GM12878 (cell line): ENCODE measurements at regions not wholly inside any gene's neighbourhood (a gene's known extent, or its start where the extent isn't known, plus 50 kb on each side); places are given as distances from the start of the nearest gene placed in this dataset.

ENCODE experiments used
- ATAC-seq: fragments of 200-7000 bp; cut with Tn5 transposase; 3 replicates; pipeline ENCODE4 v1.9.1; 2020; ENCODE audit warnings: mild to moderate bottlenecking, moderate library complexity
- BruUV-seq: library from RNA; stranded (reverse); fragments of 400-500 nt; replicated peaks from 2 replicates; lab custom pipeline; 2021; lab: Mats Ljungman, UMichigan
- CTCF ChIA-PET: fragments of 300-600 bp; sonication (Branson Sonifier 250); formaldehyde crosslinking; extraction: SDS; loops from one replicate; lab custom pipeline; 2021; ENCODE audit warnings: inconsistent platforms; lab: Yijun Ruan, JAX
- POLR2A ChIA-PET: fragments of 350-600 bp; formaldehyde crosslinking; extraction: SDS; loops from one replicate; lab custom pipeline; 2021; ENCODE audit warnings: inconsistent platforms; lab: Charles Lee
- RAD21 ChIA-PET: fragments of 300-600 bp; sonication (Branson Sonifier 250); formaldehyde crosslinking; loops from one replicate; lab custom pipeline; 2023; ENCODE audit warnings: antibody characterized with exemption; ENCODE audit not compliant: unreplicated experiment; lab: Charles Lee
- SMC1A ChIA-PET: fragments of 300-600 bp; sonication (Branson Sonifier 250); formaldehyde crosslinking; loops from one replicate; lab custom pipeline; 2023; ENCODE audit not compliant: unreplicated experiment, uncharacterized antibody; lab: Charles Lee
- DNase-seq: peaks from one replicate; pipeline ENCODE4 v3.0.0-alpha.2; 2011; ENCODE audit warnings: low read depth, low spot score
- FAIRE-seq: peaks from 3 replicates; lab custom pipeline; 2011; peaks lifted over from hg19 to GRCh38; lab: Jason Lieb, UNC
- H2AFZ ChIP-seq: 2 replicates; pipeline ENCODE4 v1.6.0; 2011; ENCODE audit warnings: low read depth, low read length, control low read depth; ENCODE audit not compliant: control insufficient read depth
- H3K27ac ChIP-seq: 2 replicates; pipeline ENCODE4 v1.5.1; 2011; ENCODE audit warnings: control low read depth; ENCODE audit not compliant: control insufficient read depth, insufficient read depth
- H3K27me3 ChIP-seq, 2 experiments: replicated peaks in 1 of 2; 2 replicates each; pipeline versions ENCODE4 v1.6.0 to v1.6.1; 2011; ENCODE audit warnings: low read length in 1 of 2; ENCODE audit not compliant: control insufficient read depth in 2 of 2, insufficient read depth in 2 of 2
- H3K36me3 ChIP-seq, 2 experiments: 2 replicates each; pipeline ENCODE4 v1.5.1; 2011; ENCODE audit warnings: low read length in 1 of 2; ENCODE audit not compliant: control insufficient read depth in 2 of 2, insufficient read depth in 2 of 2
- H3K4me1 ChIP-seq: 2 replicates; pipeline ENCODE4 v1.6.1; 2011; ENCODE audit warnings: mild to moderate bottlenecking, low read length, moderate library complexity, mixed read lengths; ENCODE audit not compliant: control insufficient read depth, insufficient read depth
- H3K4me2 ChIP-seq: 2 replicates; pipeline ENCODE4 v1.6.0; 2011; ENCODE audit warnings: control low read depth; ENCODE audit not compliant: control insufficient read depth, insufficient read depth
- H3K4me3 ChIP-seq: fragments of 200-600 bp; sonication (generic); 2 replicates; pipeline ENCODE4 v1.5.1; 2016
- H3K79me2 ChIP-seq: 2 replicates; pipeline ENCODE4 v1.6.0; 2011; ENCODE audit warnings: low read length; ENCODE audit not compliant: control insufficient read depth, insufficient read depth
- H3K9ac ChIP-seq: 2 replicates; pipeline ENCODE4 v1.8.0; 2011; ENCODE audit warnings: low read length, control low read depth, mixed read lengths; ENCODE audit not compliant: control insufficient read depth, insufficient read depth
- H3K9me3 ChIP-seq: replicated peaks from 3 replicates; pipeline ENCODE4 v1.5.1; 2011; ENCODE audit warnings: mild to moderate bottlenecking, low read length; ENCODE audit not compliant: control insufficient read depth, insufficient read depth
- H4K20me1 ChIP-seq: 2 replicates; pipeline ENCODE4 v1.6.0; 2011; ENCODE audit not compliant: control insufficient read depth, insufficient read depth
- IRF3 ChIP-seq: fragments of 450-650 bp; IDR thresholded peaks from 2 replicates; pipeline ENCODE4 v1.6.1; 2014; ENCODE audit warnings: mild to moderate bottlenecking
- RELB ChIP-seq: fragments of 450-650 bp; IDR thresholded peaks from 2 replicates; pipeline ENCODE4 v1.6.1; 2017; ENCODE audit warnings: low read depth, mild to moderate bottlenecking, moderate library complexity
- SMAD1 ChIP-seq: fragments of 450-650 bp; IDR thresholded peaks from 2 replicates; pipeline ENCODE4 v1.6.1; 2018; ENCODE audit warnings: mild to moderate bottlenecking, low read depth; ENCODE audit not compliant: partially characterized antibody
- ZBED1 ChIP-seq: IDR thresholded peaks from 2 replicates; pipeline ENCODE4 v1.6.1; 2016; ENCODE audit warnings: borderline replicate concordance
- ZNF384 ChIP-seq: IDR thresholded peaks from 2 replicates; pipeline ENCODE4 v1.6.1; 2012; ENCODE audit warnings: low read depth, mild to moderate bottlenecking, low read length, improper control_type of control experiment, borderline replicate concordance
- WGBS: methylation state at CpG from one replicate; pipeline ENCODE4 v1.1.6; 2016; ENCODE audit warnings: low lambda C conversion rate; ENCODE audit not compliant: insufficient replicate concordance, insufficient coverage; ENCODE audit errors: missing lambda C conversion rate; 5-methylcytosine and 5-hydroxymethylcytosine counted together
- in situ Hi-C: fragments of 300-500 bp; cut with MboI; formaldehyde crosslinking; loops from 9 replicates; pipeline ENCODE4 v1.14.3; 2018; ENCODE audit warnings: mixed read lengths
- intact Hi-C: fragments of 100-400 bp; cut with micrococcal nuclease; formaldehyde crosslinking; loops from one replicate; pipeline ENCODE4 v1.14.2; 2022; ENCODE audit not compliant: unreplicated experiment
- TF ChIP-seq, protein P1 (sequence below): fragments of 450-650 bp; IDR thresholded peaks from 2 replicates; pipeline ENCODE4 v1.6.1; 2018; ENCODE audit warnings: borderline replicate concordance, mild to moderate bottlenecking; ENCODE audit not compliant: partially characterized antibody
- TF ChIP-seq, protein P2 (sequence below): fragments of 450-650 bp; IDR thresholded peaks from 2 replicates; pipeline ENCODE4 v1.6.1; 2017; ENCODE audit warnings: mild to moderate bottlenecking

- ChIA-PET CTCF (no interaction called here), RAD21 (no interaction called here), POLR2A (no interaction called here), SMC1A (no interaction called here)
- Histone ChIP-seq H3K9ac (no peak overlapping the region), H3K27me3 (no peaks in the 10 kb centered on the region; a peak in 2 of 4 replicates), H3K4me2 (no peak overlapping the region), H3K79me2 (no peaks in the 10 kb centered on the region), H3K4me1 (no peaks in the 10 kb centered on the region), H4K20me1 (no peaks in the 10 kb centered on the region), H3K27ac (no peak overlapping the region), H3K4me3 (no peak overlapping the region), H3K36me3 (no peaks in the 10 kb centered on the region), H3K9me3 (no peaks in the 10 kb centered on the region; the same call in 2 of the 3 replicates), H2AFZ (no peak overlapping the region)
- ATAC-seq: no peak
- no TSS peak for BruUV-seq
- FAIRE-seq: no peak
- 24% methylated on average over 7 of the region's 7 CpGs for WGBS
- intact Hi-C loops: no loop called here
- in situ Hi-C loops: no loop called here
- no peak for DNase-seq
- TF ChIP-seq, protein P1, sequence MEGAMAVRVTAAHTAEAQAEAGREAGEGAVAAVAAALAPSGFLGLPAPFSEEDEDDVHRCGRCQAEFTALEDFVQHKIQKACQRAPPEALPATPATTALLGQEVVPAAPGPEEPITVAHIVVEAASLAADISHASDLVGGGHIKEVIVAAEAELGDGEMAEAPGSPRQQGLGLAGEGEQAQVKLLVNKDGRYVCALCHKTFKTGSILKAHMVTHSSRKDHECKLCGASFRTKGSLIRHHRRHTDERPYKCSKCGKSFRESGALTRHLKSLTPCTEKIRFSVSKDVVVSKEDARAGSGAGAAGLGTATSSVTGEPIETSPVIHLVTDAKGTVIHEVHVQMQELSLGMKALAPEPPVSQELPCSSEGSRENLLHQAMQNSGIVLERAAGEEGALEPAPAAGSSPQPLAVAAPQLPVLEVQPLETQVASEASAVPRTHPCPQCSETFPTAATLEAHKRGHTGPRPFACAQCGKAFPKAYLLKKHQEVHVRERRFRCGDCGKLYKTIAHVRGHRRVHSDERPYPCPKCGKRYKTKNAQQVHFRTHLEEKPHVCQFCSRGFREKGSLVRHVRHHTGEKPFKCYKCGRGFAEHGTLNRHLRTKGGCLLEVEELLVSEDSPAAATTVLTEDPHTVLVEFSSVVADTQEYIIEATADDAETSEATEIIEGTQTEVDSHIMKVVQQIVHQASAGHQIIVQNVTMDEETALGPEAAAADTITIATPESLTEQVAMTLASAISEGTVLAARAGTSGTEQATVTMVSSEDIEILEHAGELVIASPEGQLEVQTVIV: no peak
These were observed 143.7 kb upstream of the PTPN1 start for GRCh38 chr20:50366270-50367103.

GRCh38 chr20:50367104-50367674 is 143.0 kb upstream of the PTPN1 start:
- Histone ChIP-seq H3K9me3 (no peaks in the 10 kb centered on the region; the same call in 2 of the 3 replicates), H4K20me1 (no peaks in the 10 kb centered on the region), H2AFZ (no peak overlapping the region), H3K4me3 (no peak overlapping the region), H3K27me3 (no peaks in the 10 kb centered on the region; a peak in 2 of 4 replicates), H3K4me1 (peaks cover 2% of the 10 kb centered on the region; the same call in 1 of the 2 replicates), H3K79me2 (no peaks in the 10 kb centered on the region), H3K36me3 (no peaks in the 10 kb centered on the region), H3K27ac (no peak overlapping the region), H3K4me2 (no peak overlapping the region), H3K9ac (no peak overlapping the region)
- ChIA-PET RAD21 (no interaction called here), POLR2A (no interaction called here), CTCF (no interaction called here), SMC1A (no interaction called here)
- no peak for ATAC-seq
- no TSS peak for BruUV-seq
- intact Hi-C loops (no loop called here), in situ Hi-C loops (no loop called here)
- DNase-seq: no peak
- WGBS: 45% methylated on average over 5 of the region's 5 CpGs
- FAIRE-seq: no peak
- no peak for TF ChIP-seq RELB
- no peak for TF ChIP-seq IRF3
- no peak for TF ChIP-seq SMAD1
- no peak for TF ChIP-seq ZBED1
- TF ChIP-seq ZNF384: no peak
- TF ChIP-seq, protein P2, sequence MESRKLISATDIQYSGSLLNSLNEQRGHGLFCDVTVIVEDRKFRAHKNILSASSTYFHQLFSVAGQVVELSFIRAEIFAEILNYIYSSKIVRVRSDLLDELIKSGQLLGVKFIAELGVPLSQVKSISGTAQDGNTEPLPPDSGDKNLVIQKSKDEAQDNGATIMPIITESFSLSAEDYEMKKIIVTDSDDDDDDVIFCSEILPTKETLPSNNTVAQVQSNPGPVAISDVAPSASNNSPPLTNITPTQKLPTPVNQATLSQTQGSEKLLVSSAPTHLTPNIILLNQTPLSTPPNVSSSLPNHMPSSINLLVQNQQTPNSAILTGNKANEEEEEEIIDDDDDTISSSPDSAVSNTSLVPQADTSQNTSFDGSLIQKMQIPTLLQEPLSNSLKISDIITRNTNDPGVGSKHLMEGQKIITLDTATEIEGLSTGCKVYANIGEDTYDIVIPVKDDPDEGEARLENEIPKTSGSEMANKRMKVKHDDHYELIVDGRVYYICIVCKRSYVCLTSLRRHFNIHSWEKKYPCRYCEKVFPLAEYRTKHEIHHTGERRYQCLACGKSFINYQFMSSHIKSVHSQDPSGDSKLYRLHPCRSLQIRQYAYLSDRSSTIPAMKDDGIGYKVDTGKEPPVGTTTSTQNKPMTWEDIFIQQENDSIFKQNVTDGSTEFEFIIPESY: no peak
